H1 (cell line): ENCODE measurements at regions not wholly inside any gene's neighbourhood (a gene's known extent, or its start where the extent isn't known, plus 50 kb on each side); places are given as distances from the start of the nearest gene placed in this dataset.
"Not testable (repeated sequence)": the region's sequence is repeated elsewhere in the genome, so short reads cannot be mapped to it uniquely, and the experiment has no call there.

Experiments used
- ASH2L ChIP-seq: fragments of 200-600, 300-600 bp; sonication (generic); IDR thresholded peaks from one replicate; pipeline ENCODE4 v1.7.1; 2017; ENCODE audit warnings: low read length
- ATF3 ChIP-seq: IDR thresholded peaks from 2 replicates; pipeline ENCODE4 v1.6.1; 2011; ENCODE audit warnings: low read depth, mild to moderate bottlenecking, low read length; ENCODE audit not compliant: insufficient read depth
- CHD1 ChIP-seq: IDR thresholded peaks from 2 replicates; pipeline ENCODE4 v1.6.1; 2012; ENCODE audit warnings: low read depth, low read length, improper control_type of control experiment
- CTCF ChIP-seq, 3 experiments: IDR thresholded peaks; 1 replicate in 2 of 3; 2 replicates in 1 of 3; pipeline versions ENCODE4 v1.5.1 to v1.6.1; 2011; ENCODE audit warnings: low read length in 3 of 3, mild to moderate bottlenecking in 3 of 3, inconsistent platforms in 2 of 3, low read depth in 1 of 3, moderate library complexity in 1 of 3; ENCODE audit not compliant: insufficient read depth in 1 of 3; ENCODE audit errors: control extremely low read depth in 1 of 3
- EZH2 ChIP-seq: fragments of 200-600 bp; sonication (generic); IDR thresholded peaks from 2 replicates; pipeline ENCODE4 v1.7.1; 2012; ENCODE audit warnings: low read depth, mild to moderate bottlenecking, moderate library complexity, low read length, inconsistent platforms; ENCODE audit not compliant: severe bottlenecking
- POLR2AphosphoS5 ChIP-seq: IDR thresholded peaks from 2 replicates; pipeline ENCODE4 v1.6.1; 2011; ENCODE audit warnings: low read depth, low read length
- RAD21 ChIP-seq, 2 experiments: IDR thresholded peaks in 1 of 2; conservative IDR thresholded peaks in 1 of 2; 2 replicates each; pipeline ENCODE4 v1.6.1; 2011; ENCODE audit warnings: low read depth in 2 of 2, low read length in 2 of 2, improper control_type of control experiment in 1 of 2, inconsistent platforms in 1 of 2, mild to moderate bottlenecking in 1 of 2, moderate library complexity in 1 of 2
- SP1 ChIP-seq: IDR thresholded peaks from 2 replicates; pipeline ENCODE4 v1.6.1; 2011; ENCODE audit warnings: low read depth, low read length
- ZNF274 ChIP-seq: IDR thresholded peaks from 2 replicates; pipeline ENCODE4 v1.7.0; 2012; ENCODE audit warnings: low read length, borderline replicate concordance; ENCODE audit errors: extremely low read depth

- not testable (repeated sequence) for TF ChIP-seq ZNF274; CTCF (IDR thresholded peaks at IDR 0.05; ENCODE audit: control extremely low read depth in 1 of 3, insufficient read depth in 1 of 3, low read depth in 1 of 3, low read length in 3 of 3); RAD21 (IDR thresholded peaks at IDR 0.05 in 1 of 2, conservative IDR thresholded peaks at IDR 0.05 in 1 of 2; ENCODE audit: low read depth in 2 of 2, low read length in 2 of 2); EZH2; ATF3; CHD1; ASH2L; SP1; POLR2AphosphoS5
Measured at GRCh38 chr3:165649282-165649681, 187.9 kb downstream of the BCHE start.
